Endothelial cell of umbilical vein (primary cell): ENCODE measurements at regions not wholly inside any gene's neighbourhood (a gene's known extent, or its start where the extent isn't known, plus 50 kb on each side); places are given as distances from the start of the nearest gene placed in this dataset.

Source experiments
- BruUV-seq: library from RNA; stranded (reverse); fragments of 400-500 nt; replicated peaks from 2 replicates; lab custom pipeline; 2021; lab: Mats Ljungman, UMichigan
- CTCF ChIA-PET: fragments of 300-600, 350-600 bp; sonication (Branson Sonifier 250); formaldehyde crosslinking; loops from one replicate; lab custom pipeline; 2021; ENCODE audit warnings: antibody characterized with exemption, inconsistent platforms; lab: Charles Lee
- POLR2A ChIA-PET: fragments of 300-600, 350-600 bp; sonication (Branson Sonifier 250); formaldehyde crosslinking; loops from one replicate; lab custom pipeline; 2021; ENCODE audit warnings: antibody characterized with exemption, inconsistent platforms; lab: Charles Lee
- DNase-seq: peaks from one replicate; pipeline ENCODE4 v3.0.0-alpha.2; 2011; ENCODE audit warnings: low read depth, low spot score
- FAIRE-seq: peaks from 2 replicates; lab custom pipeline; 2011; peaks lifted over from hg19 to GRCh38; lab: Jason Lieb, UNC
- H2AFZ ChIP-seq: 2 replicates; pipeline ENCODE4 v1.6.0; 2012; ENCODE audit warnings: low read depth, low read length, control low read depth, inconsistent platforms
- H3K27ac ChIP-seq: 2 replicates; pipeline ENCODE4 v1.5.1; 2011; ENCODE audit warnings: low read depth, mild to moderate bottlenecking, control low read depth, low read length, moderate library complexity; ENCODE audit not compliant: insufficient read depth
- H3K27me3 ChIP-seq, 2 experiments: 2 replicates each; pipeline versions ENCODE4 v1.6.0 to v1.6.1; 2011; ENCODE audit warnings: low read length in 2 of 2, mixed read lengths in 1 of 2; ENCODE audit not compliant: control insufficient read depth in 2 of 2, insufficient read depth in 2 of 2
- H3K36me3 ChIP-seq, 2 experiments: 2 replicates in 1 of 2; 3 replicates in 1 of 2; pipeline ENCODE4 v1.5.1; 2011; ENCODE audit warnings: low read length in 2 of 2, mild to moderate bottlenecking in 1 of 2, moderate library complexity in 1 of 2; ENCODE audit not compliant: control insufficient read depth in 2 of 2, insufficient read depth in 2 of 2; ENCODE audit errors: extremely low read depth in 1 of 2
- H3K4me1 ChIP-seq: 3 replicates; pipeline ENCODE4 v1.5.1; 2011; ENCODE audit warnings: mild to moderate bottlenecking, low read length; ENCODE audit not compliant: control insufficient read depth, insufficient read depth; ENCODE audit errors: extremely low read depth
- H3K4me2 ChIP-seq: 2 replicates; pipeline ENCODE4 v1.6.1; 2011; ENCODE audit warnings: low read length, control low read depth, mixed read lengths; ENCODE audit not compliant: insufficient read depth
- H3K4me3 ChIP-seq, 3 experiments: fragments of 200-600 bp in 1 of 3; sonication (generic), shearing (Covaris generic) in 1 of 3; replicated peaks in 1 of 3; 2 replicates each; pipeline ENCODE4 v1.5.1; 2011 to 2016; ENCODE audit warnings: control low read depth in 3 of 3, low read length in 3 of 3, mild to moderate bottlenecking in 2 of 3, inconsistent platforms in 1 of 3, low read depth in 1 of 3, moderate library complexity in 1 of 3; ENCODE audit not compliant: insufficient read depth in 1 of 3
- H3K79me2 ChIP-seq: 2 replicates; pipeline ENCODE4 v1.6.0; 2012; ENCODE audit warnings: low read length, inconsistent platforms; ENCODE audit not compliant: control insufficient read depth, insufficient read depth
- H3K9ac ChIP-seq: replicated peaks from 2 replicates; pipeline ENCODE3; 2011; ENCODE audit warnings: low read length, control low read depth; ENCODE audit not compliant: insufficient read depth; ENCODE audit errors: extremely low read depth
- H3K9me1 ChIP-seq: replicated peaks from 3 replicates; pipeline ENCODE4 v1.6.0; 2011; ENCODE audit warnings: mild to moderate bottlenecking, low read length; ENCODE audit not compliant: control insufficient read depth, insufficient read depth; ENCODE audit errors: extremely low read depth
- H3K9me3 ChIP-seq: replicated peaks from 2 replicates; pipeline ENCODE4 v1.5.1; 2012; ENCODE audit warnings: low read length, inconsistent platforms; ENCODE audit not compliant: control insufficient read depth, insufficient read depth
- H4K20me1 ChIP-seq: replicated peaks from 2 replicates; pipeline ENCODE3; 2011; ENCODE audit warnings: mild to moderate bottlenecking, low read length; ENCODE audit not compliant: control insufficient read depth, insufficient read depth; ENCODE audit errors: extremely low read depth
- CTCF ChIP-seq, 2 donors: IDR thresholded peaks; 1 replicate in 1 of 2; 2 replicates in 1 of 2; pipeline ENCODE4 v1.5.1; 2011; ENCODE audit warnings: low read length in 2 of 2, mild to moderate bottlenecking in 2 of 2, moderate library complexity in 2 of 2, control low read depth in 1 of 2, inconsistent platforms in 1 of 2, low read depth in 1 of 2; ENCODE audit not compliant: insufficient read depth in 1 of 2; ENCODE audit errors: extremely low read depth in 1 of 2
- EZH2 ChIP-seq: IDR thresholded peaks from 2 replicates; pipeline ENCODE4 v1.6.1; 2012; ENCODE audit warnings: borderline replicate concordance, low read depth, mild to moderate bottlenecking, moderate library complexity, low read length, inconsistent platforms; ENCODE audit not compliant: severe bottlenecking
- FOS ChIP-seq: IDR thresholded peaks from 2 replicates; pipeline ENCODE4 v1.6.1; 2011; ENCODE audit warnings: mild to moderate bottlenecking, low read length, moderate library complexity, borderline replicate concordance; ENCODE audit not compliant: insufficient read depth
- GATA2 ChIP-seq: IDR thresholded peaks from 2 replicates; pipeline ENCODE4 v1.7.0; 2011; ENCODE audit warnings: low read depth, mild to moderate bottlenecking, moderate library complexity, mixed read lengths, low read length; ENCODE audit not compliant: insufficient read length, insufficient read depth
- JUN ChIP-seq: IDR thresholded peaks from 2 replicates; pipeline ENCODE4 v1.6.1; 2011; ENCODE audit warnings: borderline replicate concordance, low read depth; ENCODE audit not compliant: insufficient read length, insufficient read depth
- MAX ChIP-seq: IDR thresholded peaks from 2 replicates; pipeline ENCODE4 v1.6.1; 2011; ENCODE audit not compliant: insufficient read depth, insufficient read length
- MYC ChIP-seq: IDR thresholded peaks from one replicate; pipeline ENCODE4 v1.6.1; 2011; ENCODE audit warnings: mild to moderate bottlenecking, low read depth, low read length
- POLR2A ChIP-seq: IDR thresholded peaks from 2 replicates; pipeline ENCODE4 v1.6.1; 2012; ENCODE audit warnings: low read depth, mild to moderate bottlenecking, control low read depth, low read length
- POLR2AphosphoS5 ChIP-seq: IDR thresholded peaks from 2 replicates; pipeline ENCODE4 v1.6.1; 2012; ENCODE audit warnings: low read depth, mild to moderate bottlenecking, control low read depth, low read length, moderate library complexity; ENCODE audit not compliant: insufficient read depth
- dilution Hi-C: fragments of 300-500 bp; cut with MboI; formaldehyde crosslinking; loops from one replicate; pipeline ENCODE4 v1.15.0; 2019; ENCODE audit warnings: low sequenced_read_pairs; ENCODE audit not compliant: extremely low pct_ligation_motif_present
- intact Hi-C: fragments of 100-400 bp; cut with micrococcal nuclease; formaldehyde crosslinking; loops from one replicate; pipeline ENCODE4 v1.10.0; 2022

- ChIA-PET POLR2A (no interaction called here), CTCF (interaction anchor here (1.3 to 2.3 kb wide), 4 partner anchors 9 to 36 kb away, joined by 3 to 6 read pairs (median 4); no protein-coding TSS in a partner anchor)
- TF ChIP-seq POLR2A (no peak), GATA2 (no peak), FOS (no peak), POLR2AphosphoS5 (no peak), MYC (no peak), MAX (no peak), CTCF (IDR thresholded peaks at IDR 0.05; ENCODE audit: extremely low read depth in 1 of 2, insufficient read depth in 1 of 2, low read depth in 1 of 2, low read length in 2 of 2) (no peak), JUN (no peak), EZH2 (no peak)
- intact Hi-C loops (no loop called here), dilution Hi-C loops (no loop called here)
- Histone ChIP-seq H4K20me1 (no peaks in the 10 kb centered on the region), H3K36me3 (no peaks in the 10 kb centered on the region), H3K27me3 (no peaks in the 10 kb centered on the region), H3K4me2 (peak overlapping the region; percentile 65), H3K79me2 (no peaks in the 10 kb centered on the region), H3K9me3 (no peaks in the 10 kb centered on the region), H3K9me1 (no peaks in the 10 kb centered on the region), H3K9ac (no peak overlapping the region), H3K4me1 (peaks cover 17% of the 10 kb centered on the region), H2AFZ (no peak overlapping the region), H3K4me3 (no peak overlapping the region), H3K27ac (no peak overlapping the region)
- FAIRE-seq (no peak), DNase-seq (no peak)
- no TSS peak for BruUV-seq
Measured at GRCh38 chr6:79422666-79423065, 114.6 kb downstream of the LCA5 start.
